ENCODE measurements at regions not wholly inside any gene's neighbourhood (a gene's known extent, or its start where the extent isn't known, plus 50 kb on each side); places are given as distances from the start of the nearest gene placed in this dataset.

DNA sequence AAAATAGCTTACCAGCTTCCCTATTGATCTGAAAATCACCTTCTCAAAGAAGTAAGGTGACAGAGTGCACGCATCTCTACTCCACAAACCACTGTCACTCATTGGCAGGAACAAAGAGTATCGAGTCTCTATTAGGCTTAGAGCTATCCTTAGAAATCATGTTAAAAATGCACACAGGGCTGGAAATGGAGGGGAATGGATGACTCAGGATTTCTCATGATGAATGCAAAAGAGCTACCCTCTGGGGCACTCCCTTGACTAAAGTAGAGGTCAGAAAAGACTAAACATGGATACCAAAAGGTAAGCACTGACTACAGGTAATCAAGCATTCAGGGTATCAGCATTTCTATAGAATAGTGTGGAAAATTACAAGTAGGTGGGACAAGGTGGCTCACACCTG lies 96.1 kb upstream of the ANO4 start:
- TF ChIP-seq, protein P1, sequence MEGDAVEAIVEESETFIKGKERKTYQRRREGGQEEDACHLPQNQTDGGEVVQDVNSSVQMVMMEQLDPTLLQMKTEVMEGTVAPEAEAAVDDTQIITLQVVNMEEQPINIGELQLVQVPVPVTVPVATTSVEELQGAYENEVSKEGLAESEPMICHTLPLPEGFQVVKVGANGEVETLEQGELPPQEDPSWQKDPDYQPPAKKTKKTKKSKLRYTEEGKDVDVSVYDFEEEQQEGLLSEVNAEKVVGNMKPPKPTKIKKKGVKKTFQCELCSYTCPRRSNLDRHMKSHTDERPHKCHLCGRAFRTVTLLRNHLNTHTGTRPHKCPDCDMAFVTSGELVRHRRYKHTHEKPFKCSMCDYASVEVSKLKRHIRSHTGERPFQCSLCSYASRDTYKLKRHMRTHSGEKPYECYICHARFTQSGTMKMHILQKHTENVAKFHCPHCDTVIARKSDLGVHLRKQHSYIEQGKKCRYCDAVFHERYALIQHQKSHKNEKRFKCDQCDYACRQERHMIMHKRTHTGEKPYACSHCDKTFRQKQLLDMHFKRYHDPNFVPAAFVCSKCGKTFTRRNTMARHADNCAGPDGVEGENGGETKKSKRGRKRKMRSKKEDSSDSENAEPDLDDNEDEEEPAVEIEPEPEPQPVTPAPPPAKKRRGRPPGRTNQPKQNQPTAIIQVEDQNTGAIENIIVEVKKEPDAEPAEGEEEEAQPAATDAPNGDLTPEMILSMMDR (IDR thresholded peaks at IDR 0.05), result no peak
- TF ChIP-seq POLR2AphosphoS5 (IDR thresholded peaks at IDR 0.05), result no peak

Data from prostate gland (tissue), 2 donors.